HG03064 (cell line): ENCODE measurements at regions not wholly inside any gene's neighbourhood (a gene's known extent, or its start where the extent isn't known, plus 50 kb on each side); places are given as distances from the start of the nearest gene placed in this dataset.

Source experiments
- ATAC-seq: cut with Tn5 transposase; IDR thresholded peaks from one replicate; pipeline ENCODE4 v1.9.1; 2021; ENCODE audit warnings: low read depth; ENCODE audit not compliant: unreplicated experiment

DNA sequence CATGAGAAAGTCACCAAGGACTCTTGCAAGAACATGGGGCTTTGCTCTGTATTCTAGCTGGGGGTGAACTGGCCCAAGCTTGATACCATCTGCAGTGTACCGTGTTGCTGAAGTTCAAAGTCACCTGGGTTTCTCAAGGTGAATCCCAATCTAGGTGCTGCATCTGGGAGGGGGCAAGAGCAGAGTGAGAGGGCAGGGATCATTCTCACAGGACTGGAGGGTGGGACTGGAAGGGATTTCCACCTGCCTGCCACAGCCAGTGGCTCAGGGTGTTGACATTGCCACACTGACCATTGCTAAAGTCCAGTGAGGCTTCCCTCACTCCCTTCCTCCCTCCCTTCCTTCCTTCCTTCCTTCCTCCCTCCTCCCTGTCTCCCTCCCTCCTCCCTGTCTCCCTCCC lies 98.7 kb downstream of the MYCN start:
- no peak for ATAC-seq

DNA sequence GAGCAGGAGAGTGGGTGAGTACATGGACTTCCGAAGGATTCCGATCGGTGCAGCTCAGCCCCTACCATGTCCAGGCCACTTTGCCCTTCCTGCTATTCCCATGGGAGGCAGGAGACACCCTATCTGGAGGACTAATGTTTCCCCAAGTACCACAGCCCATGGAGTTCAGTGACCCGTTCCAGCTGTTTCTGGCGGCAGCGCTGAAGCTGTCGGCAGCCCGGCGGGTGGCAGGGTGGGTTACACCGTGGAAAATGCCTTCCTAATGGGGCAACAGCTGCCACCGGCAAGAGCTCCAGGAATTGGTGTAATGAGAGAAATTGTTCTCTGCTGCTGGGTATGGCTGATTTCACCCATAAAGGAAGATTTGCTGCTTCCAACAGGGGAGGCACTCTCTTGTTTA lies 98.3 kb downstream of the MYCN start:
- no peak for ATAC-seq

- ATAC-seq, result no peak
Observed at GRCh38 chr2:16037808-16038457, 97.6 kb downstream of the MYCN start.

GRCh38 chr2:16036951-16037350 lies 96.6 kb downstream of the MYCN start:
- ATAC-seq, result no peak

- no peak for ATAC-seq
Observed at GRCh38 chr2:16035747-16036745, 95.7 kb downstream of the MYCN start.

- ATAC-seq, result no peak
Observed at GRCh38 chr2:16034975-16035746, 94.8 kb downstream of the MYCN start.

- ATAC-seq, result no peak
Observed at GRCh38 chr2:16034151-16034974, 94.0 kb downstream of the MYCN start.

DNA sequence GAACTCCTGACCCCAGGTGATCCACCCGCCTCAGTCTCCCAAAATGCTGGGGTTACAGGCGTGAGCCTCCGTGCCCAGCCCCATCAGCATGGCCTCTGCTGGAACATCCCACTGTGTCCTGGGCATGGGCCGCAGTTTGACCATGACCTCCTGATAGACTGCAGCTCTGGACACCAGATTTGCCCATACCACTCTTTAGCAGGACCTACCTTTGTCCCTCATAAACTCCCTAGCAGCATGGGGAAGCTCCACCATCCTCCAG lies 92.6 kb downstream of the MYCN start:
- ATAC-seq, result no peak

DNA sequence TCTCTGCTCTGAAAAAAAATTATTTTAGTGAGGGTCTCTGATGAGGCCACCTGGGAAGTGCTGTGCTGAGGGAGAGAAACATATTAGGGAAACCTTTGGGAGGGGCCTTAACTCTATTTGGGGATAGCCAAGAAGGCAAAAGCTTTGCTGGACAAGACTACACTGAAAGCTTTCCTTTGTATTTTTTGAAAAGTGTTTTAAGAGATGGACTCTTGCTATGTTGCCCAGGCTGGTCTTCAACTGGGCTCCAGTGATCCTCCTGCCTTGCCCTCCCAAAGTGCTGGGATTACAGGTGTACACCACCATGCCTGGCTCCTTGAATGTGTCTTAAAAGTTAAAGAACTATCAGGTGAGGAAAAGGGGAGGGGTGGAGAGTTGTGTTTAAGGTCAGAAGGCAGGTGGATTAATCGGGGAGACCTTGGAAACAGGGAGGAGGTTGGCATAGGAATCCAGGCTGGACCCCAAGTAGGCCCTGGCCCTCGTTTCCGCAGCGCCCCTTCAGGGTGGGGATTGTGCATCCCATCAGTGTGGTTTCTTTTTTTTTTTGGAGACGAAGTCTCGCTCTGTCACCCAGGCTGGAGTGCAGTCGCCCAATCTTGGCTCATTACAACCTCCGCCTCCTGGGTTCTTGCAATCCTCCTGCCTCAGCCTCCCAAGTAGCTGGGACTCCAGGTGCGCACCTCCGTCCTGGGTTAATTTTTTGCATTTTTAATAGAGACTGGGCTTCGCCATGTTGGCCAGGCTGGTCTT lies 92.1 kb downstream of the MYCN start:
- no peak for ATAC-seq

GRCh38 chr2:16031848-16032159 lies 91.5 kb downstream of the MYCN start:
- ATAC-seq, result no peak

DNA sequence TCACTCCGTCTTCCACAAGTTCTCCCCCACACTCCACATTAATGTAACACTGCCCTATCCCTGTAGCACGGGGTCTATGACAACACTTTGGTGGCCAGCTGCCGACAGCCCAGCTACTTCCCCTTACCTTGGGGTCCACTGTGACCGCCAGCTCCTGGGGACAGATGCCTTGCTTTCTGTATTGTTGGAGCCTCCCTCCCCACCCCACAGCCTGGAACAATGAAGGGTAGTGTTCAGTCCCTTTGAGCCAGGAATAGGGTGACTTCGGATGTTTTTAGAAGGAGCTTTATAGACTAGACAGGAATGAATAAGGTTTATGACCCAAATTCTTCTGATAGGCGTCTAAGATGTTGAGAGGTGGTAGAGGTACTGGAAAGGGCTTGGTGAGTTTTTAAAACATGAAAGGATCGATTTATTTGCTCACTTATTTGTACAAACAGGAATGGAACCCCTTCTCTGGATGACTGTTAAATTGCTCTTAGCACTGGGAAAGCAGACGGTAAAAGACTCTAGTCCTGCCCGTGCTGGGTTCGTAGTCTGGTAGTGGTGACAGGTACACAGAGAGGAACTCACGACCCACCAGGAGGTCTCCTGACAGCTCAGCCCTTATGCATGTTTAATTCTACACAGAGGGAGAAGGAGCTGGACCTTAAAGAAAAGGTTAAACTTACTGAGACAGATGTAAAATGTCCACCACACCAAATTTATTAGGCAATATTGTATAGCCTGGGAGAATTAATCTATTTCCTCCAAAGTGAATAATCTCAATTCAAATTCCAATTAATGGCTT lies 90.9 kb downstream of the MYCN start:
- ATAC-seq, result no peak

DNA sequence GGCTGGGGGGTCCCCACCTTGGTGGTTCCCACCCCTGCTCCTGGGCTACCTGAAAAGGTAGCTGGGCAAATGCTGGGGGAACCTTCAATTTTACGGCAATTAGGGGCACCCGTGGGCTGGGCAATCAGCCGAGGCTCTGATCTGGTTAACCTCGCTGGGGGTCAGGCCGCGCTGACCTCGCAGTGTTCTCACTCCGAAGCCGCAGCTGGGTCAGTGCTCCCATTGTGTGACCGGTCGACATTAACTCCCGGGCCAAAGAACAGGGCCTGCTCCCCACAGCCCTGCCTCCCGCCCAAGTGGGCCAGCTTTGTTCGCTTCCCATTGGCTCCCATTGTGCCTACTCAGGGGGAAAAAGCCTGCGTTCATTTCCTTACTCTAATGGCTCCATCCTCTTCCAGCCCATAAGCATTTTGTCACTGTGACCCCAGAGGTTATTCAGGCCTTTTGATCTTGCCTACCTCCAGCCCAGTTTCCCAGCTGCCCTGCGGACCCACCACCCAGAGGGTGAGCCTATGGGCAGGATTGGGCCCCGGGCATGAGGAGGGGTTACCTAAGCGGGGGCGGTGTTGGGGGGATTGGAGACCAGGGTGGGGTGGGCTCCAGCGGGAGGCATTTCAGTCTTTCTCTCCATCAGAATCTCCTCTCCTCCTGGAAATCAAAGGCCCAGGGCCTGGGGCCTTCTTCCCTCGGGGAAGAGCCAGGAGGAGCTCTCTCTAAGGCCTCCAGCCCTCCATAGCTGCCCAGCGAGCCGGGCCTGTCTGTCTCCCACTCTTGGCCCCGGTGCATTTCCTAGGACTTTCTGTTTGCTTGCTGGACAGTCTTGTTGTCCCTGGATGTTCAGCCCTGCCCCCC lies 90.1 kb downstream of the MYCN start:
- ATAC-seq, result no peak

DNA sequence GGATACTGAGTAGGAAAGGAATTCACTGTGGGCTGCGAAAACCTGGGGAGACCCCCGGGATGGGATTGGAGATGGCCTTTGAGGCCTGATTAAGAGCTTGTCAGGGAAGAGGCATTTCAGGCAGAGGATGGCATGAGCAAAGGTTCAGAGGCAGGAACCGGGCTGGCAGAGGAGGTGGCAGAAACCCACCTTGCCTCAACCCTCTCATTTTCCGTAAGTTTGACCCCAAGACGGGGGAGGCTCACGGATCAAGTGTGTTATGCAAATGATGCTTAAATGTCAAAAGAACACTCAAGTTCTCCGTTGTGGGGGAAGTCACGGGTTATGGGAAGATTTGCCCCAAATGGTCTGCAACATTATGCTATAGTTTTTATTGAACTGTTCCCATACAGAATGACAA lies 88.3 kb downstream of the MYCN start:
- ATAC-seq, result no peak

GRCh38 chr2:16026816-16027501 lies 86.6 kb downstream of the MYCN start:
- no peak for ATAC-seq

- ATAC-seq, result no peak
Observed at GRCh38 chr2:16025876-16026640, 85.7 kb downstream of the MYCN start.

- ATAC-seq, result no peak
Observed at GRCh38 chr2:16025211-16025875, 85.0 kb downstream of the MYCN start.
